OCI-LY7 (cell line): ENCODE measurements at regions not wholly inside any gene's neighbourhood (a gene's known extent, or its start where the extent isn't known, plus 50 kb on each side); places are given as distances from the start of the nearest gene placed in this dataset.
"Not testable (repeated sequence)": the region's sequence is repeated elsewhere in the genome, so short reads cannot be mapped to it uniquely, and the experiment has no call there.

Experiments used
- EZH2phosphoT487 ChIP-seq: fragments of 200-600 bp; sonication (generic); IDR thresholded peaks from 2 replicates; pipeline ENCODE4 v1.6.1; 2018; ENCODE audit warnings: low read depth, borderline replicate concordance, mild to moderate bottlenecking, mixed run types, antibody characterized with exemption, low read length, moderate library complexity, mixed read lengths
- TF ChIP-seq, protein P1 (sequence below): fragments of 200-600 bp; sonication (generic); conservative IDR thresholded peaks from 2 replicates; pipeline ENCODE4 v1.5.1; 2014; ENCODE audit warnings: mild to moderate bottlenecking, antibody characterized with exemption, low read length, moderate library complexity, mixed read lengths

DNA sequence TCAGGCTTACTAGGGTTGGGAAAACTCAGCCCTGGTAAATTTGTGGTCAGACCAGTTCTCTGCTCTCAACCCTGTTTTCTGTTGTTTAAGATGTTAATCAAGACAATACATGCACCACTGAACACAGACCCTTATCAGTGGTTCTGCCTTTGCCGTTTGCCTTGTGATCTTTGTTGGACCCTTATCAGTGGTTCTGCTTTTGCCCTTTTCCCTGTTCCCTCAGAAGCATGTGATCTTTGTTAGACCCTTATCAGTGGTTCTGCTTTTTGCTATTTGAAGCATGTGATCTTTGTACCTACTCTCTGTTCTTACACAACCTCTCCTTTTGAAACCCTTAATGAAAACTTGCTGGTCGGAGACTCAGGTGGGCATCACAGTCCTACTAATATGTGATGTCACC lies 133.9 kb upstream of the NBPF11 start:
- TF ChIP-seq, protein P1, sequence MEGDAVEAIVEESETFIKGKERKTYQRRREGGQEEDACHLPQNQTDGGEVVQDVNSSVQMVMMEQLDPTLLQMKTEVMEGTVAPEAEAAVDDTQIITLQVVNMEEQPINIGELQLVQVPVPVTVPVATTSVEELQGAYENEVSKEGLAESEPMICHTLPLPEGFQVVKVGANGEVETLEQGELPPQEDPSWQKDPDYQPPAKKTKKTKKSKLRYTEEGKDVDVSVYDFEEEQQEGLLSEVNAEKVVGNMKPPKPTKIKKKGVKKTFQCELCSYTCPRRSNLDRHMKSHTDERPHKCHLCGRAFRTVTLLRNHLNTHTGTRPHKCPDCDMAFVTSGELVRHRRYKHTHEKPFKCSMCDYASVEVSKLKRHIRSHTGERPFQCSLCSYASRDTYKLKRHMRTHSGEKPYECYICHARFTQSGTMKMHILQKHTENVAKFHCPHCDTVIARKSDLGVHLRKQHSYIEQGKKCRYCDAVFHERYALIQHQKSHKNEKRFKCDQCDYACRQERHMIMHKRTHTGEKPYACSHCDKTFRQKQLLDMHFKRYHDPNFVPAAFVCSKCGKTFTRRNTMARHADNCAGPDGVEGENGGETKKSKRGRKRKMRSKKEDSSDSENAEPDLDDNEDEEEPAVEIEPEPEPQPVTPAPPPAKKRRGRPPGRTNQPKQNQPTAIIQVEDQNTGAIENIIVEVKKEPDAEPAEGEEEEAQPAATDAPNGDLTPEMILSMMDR = not testable (repeated sequence)
- TF ChIP-seq EZH2phosphoT487 = not testable (repeated sequence)
